ENCODE measurements at regions not wholly inside any gene's neighbourhood (a gene's known extent, or its start where the extent isn't known, plus 50 kb on each side); places are given as distances from the start of the nearest gene placed in this dataset.

DNA sequence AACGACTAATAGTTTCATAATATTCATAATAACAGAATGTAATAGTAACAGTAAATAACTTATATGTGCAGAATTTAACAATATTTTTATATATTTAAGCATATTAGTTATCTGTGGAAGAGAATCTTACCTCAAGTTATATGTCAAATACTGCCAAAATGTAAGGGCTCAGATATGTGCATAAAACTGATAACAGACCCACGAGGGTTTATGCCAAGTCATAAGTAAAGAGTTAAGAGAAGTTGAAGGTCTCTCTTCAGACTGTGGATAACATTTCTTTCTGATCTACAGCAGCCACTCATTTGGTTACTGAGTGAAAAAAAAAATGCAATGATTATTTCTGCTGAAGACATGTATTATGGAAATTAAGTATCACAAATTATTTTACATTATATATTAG is 1167.8 kb upstream of the NCAM2 start:
- DNase-seq (ENCODE audit: low read depth in 3 of 3), result no peak

GRCh38 chr21:19832551-19832950 is 1165.7 kb upstream of the NCAM2 start:
- no peak for DNase-seq (ENCODE audit: low read depth in 3 of 3)

DNA sequence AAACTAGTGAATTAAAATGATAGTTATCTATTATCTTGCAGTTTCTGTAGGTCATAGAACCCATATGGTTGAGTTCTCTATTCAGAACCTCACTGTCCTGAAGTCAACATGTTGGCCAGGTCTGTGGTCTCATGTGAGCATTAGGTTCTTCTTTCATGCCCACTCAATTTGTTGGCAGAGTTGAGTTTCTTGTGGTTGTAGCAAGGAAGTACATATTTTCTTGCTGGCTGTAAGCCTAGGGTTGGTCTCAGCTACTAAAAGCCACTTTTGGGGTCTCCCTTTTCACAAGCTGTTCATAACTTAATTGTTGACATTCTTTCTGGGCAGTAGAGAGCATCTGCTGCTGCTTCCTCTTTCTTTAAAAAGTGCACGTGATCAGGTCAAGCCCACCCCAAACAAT is 1165.1 kb upstream of the NCAM2 start:
- no peak for DNase-seq (ENCODE audit: low read depth in 3 of 3)

- no peak for DNase-seq (ENCODE audit: low read depth in 3 of 3)
These were observed 1155.6 kb upstream of the NCAM2 start for GRCh38 chr21:19842601-19843000.

- no peak for DNase-seq (ENCODE audit: low read depth in 3 of 3)
These were observed 1153.9 kb upstream of the NCAM2 start for GRCh38 chr21:19844334-19844733.

- no peak for DNase-seq (ENCODE audit: low read depth in 3 of 3)
These were observed 1148.1 kb upstream of the NCAM2 start for GRCh38 chr21:19850157-19850556.

- DNase-seq (ENCODE audit: low read depth in 3 of 3), result no peak
These were observed 1145.1 kb upstream of the NCAM2 start for GRCh38 chr21:19853061-19853460.

- DNase-seq (ENCODE audit: low read depth in 3 of 3), result no peak
These were observed 1144.3 kb upstream of the NCAM2 start for GRCh38 chr21:19853709-19854575.

DNA sequence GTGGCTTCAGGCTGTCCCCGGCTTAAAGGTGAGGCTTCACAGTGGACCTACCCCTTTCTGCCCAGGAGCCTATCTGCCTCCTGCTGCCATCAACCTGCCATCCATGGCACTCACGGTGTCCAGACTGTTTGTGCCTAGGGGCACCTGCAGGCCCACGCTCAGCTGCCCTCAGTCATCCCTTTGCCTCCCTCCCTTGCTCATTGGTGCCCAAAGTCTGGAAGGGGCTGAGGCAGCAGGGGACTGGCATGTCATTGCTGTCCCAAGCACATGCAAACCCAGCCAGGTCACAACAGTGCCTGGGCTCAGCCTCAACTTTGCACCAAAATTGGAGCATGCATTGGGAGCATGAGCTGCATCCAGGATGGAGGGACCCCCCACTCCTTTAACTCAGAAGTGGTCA is 1142.7 kb upstream of the NCAM2 start:
- no peak for DNase-seq (ENCODE audit: low read depth in 3 of 3)

GRCh38 chr21:19864476-19864875 is 1133.7 kb upstream of the NCAM2 start:
- DNase-seq (ENCODE audit: low read depth in 3 of 3), result no peak

DNA sequence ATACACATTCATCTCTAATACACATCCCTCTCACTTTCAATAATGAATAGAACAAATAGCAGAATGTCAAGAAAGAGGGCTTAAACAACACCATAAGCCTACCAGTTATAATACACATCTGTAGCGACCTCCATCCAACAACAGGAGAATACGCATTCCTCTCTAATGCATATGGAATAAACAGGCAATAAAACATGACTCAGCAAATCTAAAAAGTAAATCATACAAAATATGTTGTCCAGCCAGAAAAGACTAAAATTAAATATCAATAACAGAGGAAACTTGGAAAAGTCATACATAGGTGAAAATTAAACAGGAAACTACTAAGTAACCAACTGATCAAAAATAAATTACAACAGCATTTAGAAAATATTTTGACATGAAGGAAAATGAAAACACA is 1127.5 kb upstream of the NCAM2 start:
- no peak for DNase-seq (ENCODE audit: low read depth in 3 of 3)

DNA sequence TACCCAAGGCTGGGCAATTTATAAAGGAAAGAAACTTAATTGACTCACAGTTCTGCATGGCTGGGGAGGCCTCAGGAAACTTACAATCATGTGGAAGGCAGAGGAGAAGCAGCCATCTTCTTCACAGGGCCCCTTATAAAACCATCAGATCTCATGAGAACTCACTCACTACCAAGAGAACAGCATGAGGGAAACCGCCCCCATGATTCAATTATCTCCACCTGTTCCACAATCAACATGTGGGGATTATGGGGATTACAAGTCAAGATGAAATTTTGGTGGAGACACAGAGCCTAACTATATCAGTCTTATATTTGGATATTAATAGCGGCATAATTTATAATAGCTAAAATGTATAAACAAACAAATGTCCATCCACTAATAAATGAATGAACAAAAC is 1123.7 kb upstream of the NCAM2 start:
- DNase-seq (ENCODE audit: low read depth in 3 of 3), result no peak

DNA sequence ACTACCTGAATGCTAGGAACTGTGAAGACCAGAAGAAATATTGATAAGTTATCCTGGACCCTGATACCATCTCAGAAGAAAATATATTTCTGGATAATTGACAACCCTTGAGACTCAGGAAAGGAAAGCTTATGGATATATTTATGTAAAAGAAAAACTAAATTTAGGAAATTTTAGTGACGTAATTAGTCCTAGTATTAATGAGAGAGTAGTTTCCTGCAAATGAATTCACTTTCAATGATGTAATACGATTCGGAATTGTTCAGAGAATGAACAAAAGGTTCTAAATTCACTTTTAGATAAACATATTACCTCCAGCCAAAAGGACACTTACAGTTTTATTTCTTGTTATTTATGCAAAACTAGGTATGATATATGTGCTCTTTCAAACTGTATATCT is 1120.1 kb upstream of the NCAM2 start:
- no peak for DNase-seq (ENCODE audit: low read depth in 3 of 3)

DNA sequence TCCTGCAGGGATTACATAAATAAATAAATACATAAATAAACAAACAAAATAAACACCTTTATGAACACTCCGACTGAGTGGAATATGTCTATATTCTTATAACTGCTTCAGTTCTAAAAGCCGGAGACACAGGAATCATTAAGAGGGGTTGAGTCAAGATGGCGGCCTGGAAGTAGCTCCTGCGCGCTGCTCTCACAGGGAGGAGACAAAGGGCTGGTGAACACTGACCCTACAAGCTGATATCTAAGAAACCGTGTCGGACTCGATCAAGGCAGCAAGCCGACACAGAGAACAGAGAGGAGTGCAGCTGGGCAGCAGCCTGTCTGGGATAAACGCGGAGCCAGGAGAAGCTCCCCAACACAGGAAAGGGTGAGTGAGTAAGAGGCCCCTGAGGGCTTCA is 1098.6 kb upstream of the NCAM2 start:
- DNase-seq (ENCODE audit: low read depth in 3 of 3), result no peak

DNA sequence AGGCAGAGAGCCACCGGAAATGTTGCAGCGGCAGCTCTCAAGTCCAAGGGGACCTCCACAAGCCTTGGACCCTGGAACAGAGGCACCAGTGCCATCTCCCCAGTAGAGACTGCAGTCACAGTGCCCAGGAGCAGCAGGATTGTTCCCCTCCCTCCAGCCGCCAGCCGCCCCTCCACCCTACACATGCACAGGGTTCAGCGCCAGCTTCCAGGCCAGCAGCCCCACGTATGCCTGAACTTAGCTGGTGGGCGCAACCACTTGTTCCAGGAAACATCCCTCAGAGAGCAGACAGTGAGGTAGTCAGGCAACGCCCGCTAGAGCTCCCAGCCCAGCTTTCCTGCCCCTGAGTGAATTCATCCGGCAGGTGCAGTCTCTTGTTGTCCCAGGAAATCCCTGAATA is 1098.1 kb upstream of the NCAM2 start:
- DNase-seq (ENCODE audit: low read depth in 3 of 3), result no peak

GRCh38 chr21:19908390-19908789 is 1089.8 kb upstream of the NCAM2 start:
- no peak for DNase-seq (ENCODE audit: low read depth in 3 of 3)

DNA sequence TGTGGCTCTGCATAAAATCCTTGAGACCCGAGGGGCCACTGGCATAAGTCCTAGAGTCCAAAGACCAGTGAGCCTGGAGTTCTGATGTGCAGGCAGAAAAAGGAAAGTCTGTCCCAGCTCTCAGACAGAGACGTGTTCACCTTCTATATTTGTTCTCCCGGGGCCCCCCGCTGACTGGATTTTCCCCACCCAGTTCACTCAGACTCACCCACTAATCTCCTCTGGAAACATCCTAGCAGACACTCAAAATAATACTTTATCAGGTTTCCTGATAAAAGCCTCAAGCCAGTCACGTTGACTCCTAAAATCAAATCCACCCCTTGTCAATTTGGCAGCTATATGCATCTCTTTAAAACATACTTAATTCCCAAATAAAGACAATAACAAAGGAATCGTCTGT is 1084.2 kb upstream of the NCAM2 start:
- no peak for DNase-seq (ENCODE audit: low read depth in 3 of 3)

- DNase-seq (ENCODE audit: low read depth in 3 of 3), result no peak
These were observed 1077.0 kb upstream of the NCAM2 start for GRCh38 chr21:19921211-19921610.

DNA sequence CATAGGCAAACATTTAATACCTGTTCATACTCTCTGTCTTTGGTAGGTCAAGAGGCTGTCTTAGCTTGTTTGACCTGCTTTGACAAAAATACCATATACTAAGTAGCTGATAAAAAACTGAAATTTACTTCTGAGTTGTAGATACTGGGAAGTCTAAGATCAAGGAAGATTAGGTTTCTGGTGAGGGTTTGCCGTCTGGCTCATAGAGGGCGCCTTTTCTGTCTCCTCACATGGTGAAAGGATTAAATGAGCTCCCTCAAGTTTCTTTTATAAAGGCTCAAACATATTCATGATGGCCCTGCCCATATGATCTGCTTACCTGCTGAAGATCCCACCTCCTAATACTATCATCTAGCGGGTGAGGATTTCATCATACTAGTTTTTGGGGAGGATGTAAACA is 1076.1 kb upstream of the NCAM2 start:
- DNase-seq (ENCODE audit: low read depth in 3 of 3), result no peak

DNA sequence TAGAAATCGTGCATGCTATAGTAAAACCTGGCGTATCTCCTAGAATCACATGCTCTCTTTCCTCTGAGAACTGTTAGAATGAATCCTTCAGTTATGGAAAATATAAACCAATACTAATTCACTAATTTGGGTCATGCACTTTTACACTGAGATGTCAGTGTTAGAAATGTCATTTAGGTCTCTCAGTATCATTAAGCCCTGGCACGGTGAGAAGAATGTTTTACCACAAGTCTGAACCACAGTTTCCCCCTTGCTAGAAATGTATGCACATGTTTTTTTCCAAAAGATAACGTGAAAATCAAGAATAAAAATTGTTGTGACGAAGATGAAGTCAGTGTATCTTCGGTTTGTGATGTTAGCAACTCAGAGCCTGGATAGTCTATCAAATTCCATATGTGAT is 1062.7 kb upstream of the NCAM2 start:
- DNase-seq (ENCODE audit: low read depth in 3 of 3), result no peak

DNA sequence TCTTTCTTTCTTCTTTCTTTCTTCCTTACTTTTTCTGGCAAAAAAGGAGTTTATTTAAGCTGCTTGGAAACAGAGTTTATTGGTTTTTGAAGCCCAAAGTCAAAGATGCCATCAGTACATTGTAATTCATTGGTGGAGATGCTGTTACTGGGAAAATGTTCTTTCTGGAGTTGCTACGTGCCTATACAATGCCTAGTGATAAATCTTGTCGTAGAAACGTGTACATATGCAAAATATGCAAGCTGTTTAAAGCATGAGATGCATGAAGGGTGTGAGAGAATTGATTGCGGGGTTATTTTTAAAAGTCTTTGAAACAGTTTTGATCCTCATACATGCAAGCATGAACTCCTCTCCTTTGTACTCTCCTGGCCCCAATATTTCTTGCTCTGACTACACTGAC is 1060.6 kb upstream of the NCAM2 start:
- DNase-seq (ENCODE audit: low read depth in 3 of 3), result no peak

GRCh38 chr21:19941626-19942025 is 1056.6 kb upstream of the NCAM2 start:
- no peak for DNase-seq (ENCODE audit: low read depth in 3 of 3)

DNA sequence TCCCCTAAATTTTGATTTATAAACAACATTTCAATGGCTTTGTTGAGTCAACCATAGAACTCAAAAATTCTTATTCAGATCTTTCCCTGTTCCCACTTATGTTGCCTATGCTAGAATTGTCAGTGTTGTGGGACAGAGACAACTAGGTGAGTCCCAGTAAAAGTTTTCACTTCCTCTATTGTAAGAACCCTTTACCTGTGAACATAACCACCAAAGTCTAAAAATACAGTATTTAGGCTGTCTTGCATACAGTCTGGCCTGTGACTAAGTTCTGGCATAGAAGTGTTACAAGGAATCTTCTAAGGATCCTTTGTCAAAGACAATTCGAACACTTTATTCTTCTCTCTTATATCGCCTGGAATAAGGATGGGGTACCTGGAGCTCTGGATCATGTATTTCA is 1047.9 kb upstream of the NCAM2 start:
- DNase-seq (ENCODE audit: low read depth in 3 of 3), result no peak

DNA sequence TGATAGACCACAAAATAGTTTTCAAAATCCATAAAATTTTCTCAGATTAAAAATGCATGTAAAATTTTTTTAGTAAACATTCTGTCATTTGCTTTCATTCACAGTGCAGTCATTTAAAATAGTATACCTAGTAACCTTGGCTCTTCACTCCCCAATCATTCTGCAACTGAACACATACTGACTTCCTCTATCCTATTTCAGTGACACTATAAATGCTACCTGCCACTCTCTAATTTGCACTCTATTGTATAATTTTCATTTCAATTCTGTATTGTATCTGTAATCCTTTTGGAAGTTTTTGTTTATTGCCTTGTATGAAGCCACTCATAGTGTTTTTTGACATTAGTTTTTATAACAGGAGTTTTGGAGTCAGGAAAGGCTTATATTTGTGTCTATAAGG is 1029.1 kb upstream of the NCAM2 start:
- DNase-seq (ENCODE audit: low read depth in 3 of 3), result no peak

All from stimulated activated CD4-positive, alpha-beta T cell treated with anti-CD3 and anti-CD28 coated beads, TNF-alpha, amount 100 ng/mL, for 48 hours (primary cell).